B cell (primary cell): ENCODE measurements at regions not wholly inside any gene's neighbourhood (a gene's known extent, or its start where the extent isn't known, plus 50 kb on each side); places are given as distances from the start of the nearest gene placed in this dataset.

Experiments used
- ATAC-seq: fragments of 200-7000 bp; cut with Tn5 transposase; one replicate; pipeline ENCODE4 v1.10.0; 2021; ENCODE audit warnings: low read depth, mild to moderate bottlenecking, moderate number of reproducible peaks, moderate library complexity
- CTCF ChIA-PET: fragments of 350-600 bp; sonication (Branson Sonifier 250); formaldehyde crosslinking; loops from one replicate; lab custom pipeline; 2021; ENCODE audit warnings: antibody characterized with exemption, inconsistent platforms; lab: Charles Lee
- POLR2A ChIA-PET: fragments of 350-600 bp; sonication (Branson Sonifier 250); formaldehyde crosslinking; loops from one replicate; lab custom pipeline; 2021; ENCODE audit warnings: antibody characterized with exemption; lab: Charles Lee
- DNase-seq: peaks from one replicate; pipeline ENCODE4 v3.0.0; 2013
- H2AFZ ChIP-seq: 2 replicates; pipeline ENCODE4 v1.6.1; 2012; ENCODE audit warnings: mild to moderate bottlenecking, low read depth, low read length; ENCODE audit not compliant: insufficient read depth, poor library complexity, severe bottlenecking
- H3K27ac ChIP-seq, 2 donors: 1 replicate in 1 of 2; 2 replicates in 1 of 2; pipeline ENCODE4 v1.5.1; 2012 to 2013; ENCODE audit warnings: low read length in 2 of 2, mild to moderate bottlenecking in 2 of 2, moderate library complexity in 1 of 2
- H3K27me3 ChIP-seq, 4 experiments: fragments of 200-600 bp in 1 of 4; sonication (generic) in 1 of 4; replicated peaks in 1 of 4; 1 replicate in 2 of 4; 2 replicates in 2 of 4; pipeline versions ENCODE4 v1.6.1 to v1.7.0; 2013 to 2016; ENCODE audit warnings: low read length in 3 of 4, mild to moderate bottlenecking in 2 of 4, mixed read lengths in 1 of 4, moderate library complexity in 1 of 4; ENCODE audit not compliant: insufficient read depth in 4 of 4, control insufficient read depth in 3 of 4; ENCODE audit errors: control extremely low read depth in 1 of 4
- H3K36me3 ChIP-seq, 2 experiments: replicated peaks in 1 of 2; 1 replicate in 1 of 2; 2 replicates in 1 of 2; pipeline versions ENCODE4 v1.6.1 to v1.7.1; 2013; ENCODE audit warnings: low read length in 1 of 2; ENCODE audit not compliant: insufficient read depth in 2 of 2, control insufficient read depth in 1 of 2; ENCODE audit errors: control extremely low read depth in 1 of 2, extremely low read depth in 1 of 2
- H3K4me1 ChIP-seq, 2 donors: fragments of 200-600 bp in 1 of 2; sonication (generic) in 1 of 2; 1 replicate in 1 of 2; 2 replicates in 1 of 2; pipeline versions ENCODE4 v1.5.1 to v1.6.1; 2013 to 2017; ENCODE audit warnings: low read length in 2 of 2; ENCODE audit not compliant: control insufficient read depth in 2 of 2, insufficient read depth in 2 of 2
- H3K4me2 ChIP-seq: replicated peaks from 2 replicates; pipeline ENCODE3; 2012; ENCODE audit warnings: mild to moderate bottlenecking, low read depth, low read length; ENCODE audit not compliant: poor library complexity, severe bottlenecking
- H3K4me3 ChIP-seq, 5 experiments: fragments of 200-600 bp in 1 of 5; sonication (generic) in 1 of 5; 1 replicate in 3 of 5; 2 replicates in 2 of 5; pipeline versions ENCODE4 v1.5.1 to v1.7.0; 2011 to 2016; ENCODE audit warnings: low read length in 4 of 5, mild to moderate bottlenecking in 4 of 5, low read depth in 2 of 5, control low read depth in 1 of 5, moderate library complexity in 1 of 5; ENCODE audit not compliant: insufficient read depth in 1 of 5; ENCODE audit errors: control extremely low read depth in 1 of 5, extremely low read depth in 1 of 5
- H3K79me2 ChIP-seq: fragments of 200-600 bp; sonication (generic); one replicate; pipeline ENCODE4 v1.6.0; 2016; ENCODE audit warnings: low read length; ENCODE audit not compliant: control insufficient read depth, insufficient read depth
- H3K9ac ChIP-seq: fragments of 200-600 bp; sonication (generic); 2 replicates; pipeline ENCODE4 v1.6.1; 2017; ENCODE audit warnings: mild to moderate bottlenecking, low read length, moderate library complexity
- H3K9me3 ChIP-seq, 3 donors: one replicate each; pipeline versions ENCODE4 v1.6.1 to v1.7.1; 2013; ENCODE audit warnings: low read length in 2 of 3; ENCODE audit not compliant: control insufficient read depth in 2 of 3, insufficient read depth in 1 of 3; ENCODE audit errors: control extremely low read depth in 1 of 3
- H4K20me1 ChIP-seq: 2 replicates; pipeline ENCODE4 v1.6.0; 2012; ENCODE audit warnings: mild to moderate bottlenecking, low read length; ENCODE audit not compliant: insufficient read depth, control insufficient read depth, poor library complexity, severe bottlenecking
- H3K27ac Mint-ChIP-seq: one replicate; pipeline ENCODE4 v1.8.0; 2021; ENCODE audit warnings: mixed read lengths
- H3K27me3 Mint-ChIP-seq: one replicate; pipeline ENCODE4 v1.8.0; 2021; ENCODE audit warnings: mixed read lengths
- H3K4me1 Mint-ChIP-seq: one replicate; pipeline ENCODE4 v1.8.0; 2021; ENCODE audit warnings: mixed read lengths
- H3K4me3 Mint-ChIP-seq: one replicate; pipeline ENCODE4 v1.8.0; 2021; ENCODE audit warnings: mixed read lengths
- H3K9me3 Mint-ChIP-seq: one replicate; pipeline ENCODE4 v1.8.0; 2022; ENCODE audit warnings: mixed read lengths; ENCODE audit not compliant: insufficient read depth
- EZH2 ChIP-seq: IDR thresholded peaks from 2 replicates; pipeline ENCODE4 v1.6.1; 2012; ENCODE audit warnings: borderline replicate concordance, low read depth, mild to moderate bottlenecking, moderate library complexity, low read length; ENCODE audit not compliant: insufficient read depth, poor library complexity, severe bottlenecking
- WGBS: methylation state at CpG from one replicate; pipeline ENCODE4 v1.1.5; 2013; ENCODE audit warnings: missing lambda C conversion rate; ENCODE audit not compliant: insufficient coverage; 5-methylcytosine and 5-hydroxymethylcytosine counted together
- intact Hi-C: fragments of 100-400 bp; cut with micrococcal nuclease; formaldehyde crosslinking; loops from one replicate; pipeline ENCODE4 v1.10.0; 2022
- TF ChIP-seq, protein P1 (sequence below): fragments of 200-600 bp; IDR thresholded peaks from one replicate; pipeline ENCODE4 v1.8.0; 2022; ENCODE audit warnings: antibody characterized with exemption, mild to moderate bottlenecking

DNA sequence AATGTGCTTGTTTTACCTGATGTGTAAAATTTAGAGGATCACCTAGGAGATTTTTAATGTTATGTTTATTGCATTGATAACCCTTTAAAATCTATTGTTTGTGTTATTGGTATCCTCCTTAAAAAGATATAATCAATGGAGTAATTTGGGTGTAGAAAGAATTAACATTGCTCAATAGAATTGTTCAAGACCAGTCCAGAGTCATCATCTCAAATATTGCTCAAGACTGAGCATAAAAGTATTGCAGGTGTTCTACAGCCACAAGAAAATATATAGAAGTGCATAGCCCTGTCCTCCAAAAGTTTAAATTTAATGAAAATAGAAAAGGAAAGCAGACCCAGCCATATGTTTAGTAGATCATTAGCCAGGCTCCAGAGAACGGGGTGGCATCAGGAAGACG lies 102.5 kb upstream of the ARID2 start:
- Histone ChIP-seq H3K27me3 (no peaks in the 10 kb centered on the region), H3K9ac (no peak overlapping the region), H3K9me3 (peaks cover 0 to 3% (median 0%) of the 10 kb centered on the region in 3 donors), H3K4me1 (no peaks in the 10 kb centered on the region), H3K4me3 (no peak overlapping the region), H4K20me1 (no peaks in the 10 kb centered on the region), H3K79me2 (no peaks in the 10 kb centered on the region), H3K4me2 (no peak overlapping the region), H3K27ac (no peak overlapping the region), H2AFZ (no peak overlapping the region), H3K36me3 (no peaks in the 10 kb centered on the region)
- CTCF ChIA-PET = interaction anchor here (0.7 kb wide), 1 partner anchor 83 kb away, joined by 3 read pairs; no protein-coding TSS in a partner anchor
- intact Hi-C loops = no loop called here
- no peak for TF ChIP-seq EZH2
- TF ChIP-seq, protein P1, sequence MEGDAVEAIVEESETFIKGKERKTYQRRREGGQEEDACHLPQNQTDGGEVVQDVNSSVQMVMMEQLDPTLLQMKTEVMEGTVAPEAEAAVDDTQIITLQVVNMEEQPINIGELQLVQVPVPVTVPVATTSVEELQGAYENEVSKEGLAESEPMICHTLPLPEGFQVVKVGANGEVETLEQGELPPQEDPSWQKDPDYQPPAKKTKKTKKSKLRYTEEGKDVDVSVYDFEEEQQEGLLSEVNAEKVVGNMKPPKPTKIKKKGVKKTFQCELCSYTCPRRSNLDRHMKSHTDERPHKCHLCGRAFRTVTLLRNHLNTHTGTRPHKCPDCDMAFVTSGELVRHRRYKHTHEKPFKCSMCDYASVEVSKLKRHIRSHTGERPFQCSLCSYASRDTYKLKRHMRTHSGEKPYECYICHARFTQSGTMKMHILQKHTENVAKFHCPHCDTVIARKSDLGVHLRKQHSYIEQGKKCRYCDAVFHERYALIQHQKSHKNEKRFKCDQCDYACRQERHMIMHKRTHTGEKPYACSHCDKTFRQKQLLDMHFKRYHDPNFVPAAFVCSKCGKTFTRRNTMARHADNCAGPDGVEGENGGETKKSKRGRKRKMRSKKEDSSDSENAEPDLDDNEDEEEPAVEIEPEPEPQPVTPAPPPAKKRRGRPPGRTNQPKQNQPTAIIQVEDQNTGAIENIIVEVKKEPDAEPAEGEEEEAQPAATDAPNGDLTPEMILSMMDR = no peak
- peaks cover 18% of the 10 kb centered on the region for H3K27me3 Mint-ChIP-seq
- H3K27ac Mint-ChIP-seq = no peak overlapping the region
- peaks cover 1% of the 10 kb centered on the region for H3K9me3 Mint-ChIP-seq
- no peaks in the 10 kb centered on the region for H3K4me1 Mint-ChIP-seq
- ATAC-seq = no peak
- H3K4me3 Mint-ChIP-seq = no peak overlapping the region
- POLR2A ChIA-PET = no interaction called here
- WGBS = 80% methylated on average over 2 of the region's 2 CpGs
- no peak for DNase-seq

DNA sequence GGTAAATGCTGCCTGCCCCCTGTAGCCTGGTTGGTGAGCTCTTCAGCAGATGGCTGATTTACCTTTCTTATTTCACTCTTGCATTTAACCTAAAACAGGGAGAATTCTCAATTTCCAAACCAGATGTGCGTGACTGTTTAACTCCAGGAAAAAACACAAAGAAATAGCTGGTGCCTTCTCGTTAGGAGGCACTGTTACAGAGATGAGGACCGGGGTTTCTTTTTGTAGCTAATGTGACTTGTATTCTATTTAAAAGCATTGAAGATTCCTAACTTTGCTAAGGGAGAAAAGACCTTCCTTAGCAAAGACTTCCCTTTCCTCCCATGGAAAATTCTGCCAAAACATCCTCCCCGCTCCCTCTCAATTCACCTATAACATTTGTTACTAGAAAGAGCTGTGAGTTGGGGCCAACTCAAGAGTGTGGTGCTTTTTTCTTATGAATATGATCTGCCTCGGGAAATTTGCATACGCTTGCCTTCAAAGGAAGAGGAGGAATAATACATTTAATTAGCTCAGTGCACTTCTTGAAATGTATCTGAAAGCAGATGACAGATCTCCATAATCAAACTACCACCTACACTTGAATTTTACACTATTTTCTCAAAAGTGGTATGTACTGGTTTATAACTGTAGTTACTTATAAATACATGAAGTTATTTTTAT lies 102.0 kb upstream of the ARID2 start:
- H3K27me3 Mint-ChIP-seq = peaks cover 18% of the 10 kb centered on the region
- CTCF ChIA-PET = interaction anchor here (0.7 kb wide), 1 partner anchor 84 kb away, joined by 3 read pairs; no protein-coding TSS in a partner anchor

More for the DNA sequence above, 102.0 kb upstream of the ARID2 start:
- H3K36me3 ChIP-seq = no peaks in the 10 kb centered on the region
- POLR2A ChIA-PET = no interaction called here
- H2AFZ ChIP-seq = no peak overlapping the region
- no peak overlapping the region for H3K4me3 Mint-ChIP-seq
- H3K9me3 Mint-ChIP-seq = no peaks in the 10 kb centered on the region
- H3K9ac ChIP-seq = no peak overlapping the region
- 100% methylated on average over 1 of the region's 6 CpGs for WGBS
- TF ChIP-seq, protein P1 = no peak
- no peak for TF ChIP-seq EZH2
- no peaks in the 10 kb centered on the region for H3K79me2 ChIP-seq
- no peak for ATAC-seq
- no peak for DNase-seq
- H3K27ac Mint-ChIP-seq = no peak overlapping the region
- no peak overlapping the region for H3K4me2 ChIP-seq
- H3K27me3 ChIP-seq = no peaks in the 10 kb centered on the region
- intact Hi-C loops = no loop called here
- H3K4me1 ChIP-seq = no peaks in the 10 kb centered on the region
- no peaks in the 10 kb centered on the region for H4K20me1 ChIP-seq
- no peak overlapping the region for H3K4me3 ChIP-seq
- no peaks in the 10 kb centered on the region for H3K4me1 Mint-ChIP-seq
- H3K27ac ChIP-seq = no peak overlapping the region
- H3K9me3 ChIP-seq = no peaks in the 10 kb centered on the region
